GM21529 (cell line): ENCODE measurements at regions not wholly inside any gene's neighbourhood (a gene's known extent, or its start where the extent isn't known, plus 50 kb on each side); places are given as distances from the start of the nearest gene placed in this dataset.

Experiments
- ATAC-seq: cut with Tn5 transposase; IDR thresholded peaks from one replicate; pipeline ENCODE4 v1.9.1; 2021; ENCODE audit not compliant: unreplicated experiment

DNA sequence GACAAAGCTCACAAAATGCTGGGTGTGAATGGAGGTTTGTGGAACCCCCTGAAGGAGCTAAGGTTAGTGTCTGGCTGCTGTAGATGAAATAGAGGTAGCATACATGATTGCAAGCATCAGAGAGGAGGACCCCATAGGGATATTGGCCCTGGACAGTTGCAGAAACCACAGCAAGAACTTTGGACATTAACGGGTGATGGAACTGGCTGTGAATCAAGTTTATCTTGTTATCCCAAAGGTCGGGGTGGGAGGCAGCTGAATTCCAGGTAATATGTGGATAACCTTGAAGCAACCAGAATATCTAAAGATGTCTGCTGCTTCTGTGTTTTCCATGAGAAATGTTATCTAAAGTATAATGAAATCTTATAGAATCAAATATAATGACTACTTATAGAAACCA, 447.7 kb downstream of the ZSWIM6 start:
- ATAC-seq: no peak

GRCh38 chr5:61783481-61783880, 451.4 kb downstream of the ZSWIM6 start:
- ATAC-seq: no peak

DNA sequence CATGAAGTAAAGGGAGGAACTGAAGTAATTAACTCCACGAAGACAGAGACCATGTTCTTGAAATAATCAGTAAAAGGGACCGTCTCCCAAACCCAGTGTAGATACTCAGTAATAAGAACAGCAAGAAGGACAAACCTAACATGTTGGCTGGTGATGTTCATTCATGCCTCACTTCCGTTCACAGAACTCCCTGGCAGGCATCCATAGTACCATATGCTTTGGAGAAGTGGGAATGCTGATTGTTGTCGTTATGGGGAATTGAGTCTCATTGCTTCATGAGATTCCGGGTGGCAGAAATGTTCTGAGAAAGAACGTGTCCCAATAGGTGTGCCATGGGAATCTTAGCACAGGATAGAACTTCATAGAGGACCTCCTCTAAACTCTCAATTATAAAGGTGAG, 452.3 kb downstream of the ZSWIM6 start:
- no peak for ATAC-seq

GRCh38 chr5:61788548-61788947, 456.5 kb downstream of the ZSWIM6 start:
- no peak for ATAC-seq

DNA sequence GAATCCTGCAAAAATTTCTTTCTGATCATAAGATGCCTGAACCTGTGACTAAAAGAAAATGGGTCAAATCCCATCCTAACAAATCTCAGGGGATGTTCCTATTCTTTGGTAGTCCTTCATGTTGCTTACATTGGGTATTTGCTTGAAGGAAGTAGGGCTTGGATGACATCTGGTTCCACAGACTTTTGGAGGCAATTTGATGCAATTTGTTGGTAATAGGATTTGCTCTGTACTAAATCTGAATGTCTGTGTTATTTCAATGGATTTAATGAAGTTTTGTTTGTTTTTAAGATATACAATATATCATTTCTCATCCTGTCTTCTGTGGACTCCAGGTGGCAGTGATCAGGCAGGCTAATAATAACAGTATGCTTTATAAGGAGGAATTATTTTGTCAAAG, 457.9 kb downstream of the ZSWIM6 start:
- ATAC-seq: no peak

GRCh38 chr5:61790678-61791077, 458.6 kb downstream of the ZSWIM6 start:
- ATAC-seq: peak; percentile 92

DNA sequence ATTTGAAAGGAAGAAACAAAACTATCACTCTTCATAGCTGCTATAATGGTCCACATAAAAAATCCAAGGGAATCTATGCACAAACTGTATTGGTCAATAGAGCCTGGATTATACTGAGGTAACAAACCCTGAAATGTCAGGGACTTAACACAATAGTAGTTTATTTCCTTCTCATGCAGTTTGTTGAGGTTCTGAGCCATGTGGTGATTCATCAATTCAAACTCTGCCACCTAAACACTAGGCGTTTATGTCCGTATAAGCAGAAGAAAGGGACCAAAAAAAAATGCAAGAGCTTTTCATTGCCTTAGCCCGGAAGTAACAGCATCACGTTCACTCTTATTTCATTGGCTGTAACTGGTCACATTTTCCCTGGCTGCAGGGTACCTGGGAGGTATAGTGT, 464.7 kb downstream of the ZSWIM6 start:
- no peak for ATAC-seq

GRCh38 chr5:61800450-61800849, 468.4 kb downstream of the ZSWIM6 start:
- no peak for ATAC-seq

DNA sequence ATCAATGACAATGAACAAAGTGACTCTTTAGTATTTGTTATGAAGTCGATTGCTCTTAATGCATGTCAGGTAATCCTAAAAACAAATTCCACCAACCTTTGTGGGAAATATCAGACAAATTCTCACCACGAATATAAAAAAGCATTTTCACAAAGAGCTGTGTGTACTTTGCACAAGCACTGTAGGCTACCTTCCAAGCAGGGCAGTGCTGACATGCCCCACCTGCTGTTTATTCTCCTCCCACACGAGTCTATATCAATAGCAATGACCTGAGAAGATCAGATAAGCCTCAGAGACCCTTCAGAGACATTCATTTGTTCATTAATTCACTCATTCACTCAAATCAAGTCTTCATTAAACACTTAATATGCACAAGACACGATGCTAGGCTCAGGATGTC, 469.1 kb downstream of the ZSWIM6 start:
- ATAC-seq: no peak

DNA sequence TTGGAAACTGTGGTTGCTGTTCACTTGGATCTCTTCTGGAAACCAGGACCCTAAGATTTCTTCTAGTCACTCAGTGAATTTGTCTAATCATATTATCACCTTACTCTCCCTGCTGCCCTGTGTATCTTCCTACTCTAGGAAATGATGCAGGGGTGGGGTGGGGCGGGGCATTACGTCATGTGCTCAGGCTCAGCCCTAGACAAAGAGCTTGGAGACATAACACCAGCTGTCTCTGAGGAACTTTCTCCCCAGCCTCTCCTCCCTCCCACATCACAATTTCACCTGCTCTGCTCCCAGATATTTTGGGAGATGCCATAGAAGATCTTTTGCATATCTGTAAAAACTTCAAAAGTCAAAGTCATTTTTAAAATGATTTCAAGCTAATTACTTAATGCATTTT, 470.4 kb downstream of the ZSWIM6 start:
- no peak for ATAC-seq

DNA sequence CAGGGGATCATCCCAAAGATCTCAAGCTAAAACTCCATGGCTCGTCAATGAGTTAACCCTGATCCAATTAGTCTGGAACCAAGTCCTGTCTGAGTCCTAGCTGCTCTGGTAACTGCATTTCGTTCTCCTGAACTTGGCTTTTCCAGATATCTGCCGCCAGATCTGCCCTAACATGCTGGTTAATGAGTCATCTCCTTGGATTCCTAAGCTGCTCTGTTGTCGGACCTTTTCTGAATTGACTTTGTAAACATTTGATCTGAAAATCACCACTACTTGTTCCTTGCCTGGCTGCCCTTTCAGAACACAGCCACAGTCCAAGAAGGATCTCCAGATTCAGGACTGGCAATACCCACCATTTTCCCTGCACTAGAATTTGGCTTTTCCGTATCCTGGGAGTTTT, 473.0 kb downstream of the ZSWIM6 start:
- no peak for ATAC-seq

DNA sequence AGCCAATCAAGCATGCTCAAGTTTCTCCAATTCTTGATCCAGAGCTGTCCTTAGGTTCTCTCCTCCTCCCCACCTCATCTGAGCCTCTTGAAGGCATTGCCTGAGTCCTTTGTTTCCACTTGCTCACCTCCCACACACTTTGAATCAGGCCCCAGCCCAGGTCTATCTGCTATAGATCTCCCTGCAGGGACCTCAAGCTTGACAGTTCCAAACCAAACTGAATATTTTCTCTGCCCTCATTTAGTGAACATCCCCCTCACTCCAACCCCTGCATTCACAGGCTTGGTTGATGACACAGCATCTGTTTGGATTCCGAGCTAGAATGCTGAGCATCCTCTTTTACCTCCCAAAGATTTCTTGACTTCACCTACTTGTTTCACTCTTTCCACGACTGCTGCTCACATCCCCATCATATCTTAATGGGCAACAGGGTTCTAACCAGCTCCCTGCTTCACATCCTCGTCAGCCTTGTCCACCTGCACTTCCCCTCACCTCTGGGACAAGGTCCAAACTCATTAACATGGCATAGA, 474.5 kb downstream of the ZSWIM6 start:
- no peak for ATAC-seq

DNA sequence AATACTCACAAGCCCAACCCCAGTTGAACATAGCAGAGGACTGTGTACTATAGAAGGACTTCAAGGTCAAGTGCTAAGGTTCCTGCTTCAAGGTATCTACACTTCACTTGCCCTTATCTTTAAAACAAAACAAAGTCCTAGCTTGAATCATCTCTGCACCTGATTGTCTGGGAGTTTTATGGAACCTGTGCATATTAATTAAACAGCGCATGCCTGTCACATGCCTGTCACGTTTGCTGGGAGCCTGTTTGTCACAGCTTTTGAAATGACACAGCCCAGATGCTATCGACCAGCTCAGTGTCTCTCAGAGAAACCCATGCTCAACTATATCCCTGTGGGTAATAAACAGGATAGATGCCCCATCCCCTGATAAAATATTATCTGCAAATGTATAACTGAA, 476.0 kb downstream of the ZSWIM6 start:
- no peak for ATAC-seq

DNA sequence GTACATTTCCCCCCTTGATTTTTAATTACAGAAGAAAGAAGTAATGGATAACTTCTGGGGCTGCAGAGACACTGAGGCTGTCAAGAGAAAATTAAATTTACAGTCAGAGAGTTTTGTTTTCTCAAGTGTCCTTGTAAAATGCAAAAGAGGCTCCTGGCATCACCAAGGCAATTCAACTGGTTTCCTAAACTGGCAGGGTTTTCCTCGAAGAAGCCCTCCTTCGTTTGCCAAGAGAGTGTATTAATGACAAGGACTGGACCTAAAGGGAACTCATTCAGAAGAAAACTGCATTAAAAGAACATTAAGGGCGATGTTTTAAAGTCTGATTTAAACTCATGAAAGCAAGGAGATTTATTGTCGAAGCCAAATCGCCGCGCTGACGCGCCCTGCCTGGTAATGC, 476.9 kb downstream of the ZSWIM6 start:
- no peak for ATAC-seq

DNA sequence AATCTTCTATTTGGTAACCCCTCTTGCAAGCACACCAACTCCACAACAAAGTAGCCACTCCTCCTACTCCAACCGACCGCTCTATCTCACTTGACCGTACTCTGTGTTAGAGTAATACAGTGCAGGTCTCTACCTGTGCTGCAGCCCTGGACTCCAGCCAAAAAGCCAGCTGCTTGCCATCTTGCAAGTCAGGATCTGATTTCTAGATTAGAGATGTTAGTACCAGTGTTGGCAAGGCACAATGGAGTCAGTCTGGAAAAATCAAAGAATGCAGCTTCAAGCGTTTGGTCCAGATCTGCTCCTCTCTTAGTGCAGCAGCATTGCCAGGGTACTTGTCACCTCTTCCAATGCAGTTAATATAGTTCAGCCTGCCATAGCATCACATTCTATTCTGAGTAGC, 477.6 kb downstream of the ZSWIM6 start:
- ATAC-seq: no peak

GRCh38 chr5:61811052-61811451, 479.0 kb downstream of the ZSWIM6 start:
- ATAC-seq: no peak

DNA sequence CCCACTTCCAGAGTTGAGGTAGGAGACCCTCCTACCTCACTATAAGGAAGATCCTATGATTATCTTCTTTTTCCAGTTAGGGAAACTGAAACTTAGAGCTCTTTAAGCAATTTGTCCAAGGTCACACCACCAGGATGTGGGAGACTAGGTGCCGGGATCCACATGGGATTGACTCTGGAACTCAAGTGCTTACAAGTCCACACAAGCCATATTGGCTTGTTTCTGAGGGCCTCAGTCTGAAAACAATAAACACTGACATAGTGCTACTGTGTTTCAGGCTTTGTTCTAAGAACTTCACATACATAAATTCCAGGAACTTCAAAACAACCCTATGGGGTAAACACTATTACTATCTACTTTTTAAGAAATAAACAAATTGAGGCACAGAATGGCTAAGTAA, 481.3 kb downstream of the ZSWIM6 start:
- ATAC-seq: no peak

- no peak for ATAC-seq
Measured at GRCh38 chr5:61815339-61815738, 483.3 kb downstream of the ZSWIM6 start.

DNA sequence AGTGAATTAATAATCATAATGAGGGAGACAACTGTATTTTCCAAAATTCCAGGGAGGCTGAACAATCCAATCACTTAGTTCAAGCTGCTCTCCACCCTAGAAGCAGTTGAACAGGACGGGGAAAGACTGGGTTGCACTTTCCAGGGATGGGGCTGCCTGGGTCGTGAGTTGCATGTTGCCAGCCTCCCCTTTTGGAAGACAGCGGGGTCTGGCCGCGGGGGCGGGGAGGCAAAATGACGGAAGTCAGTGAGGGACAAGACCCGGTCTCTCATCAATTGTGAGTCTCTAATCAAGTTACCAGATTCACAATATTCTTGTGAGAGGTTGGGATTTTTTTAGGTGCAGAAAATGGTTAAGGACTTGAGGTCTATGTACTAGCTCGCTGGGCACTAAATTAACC, 484.1 kb downstream of the ZSWIM6 start:
- ATAC-seq: no peak

- ATAC-seq: no peak
Measured at GRCh38 chr5:61816585-61817450, 484.8 kb downstream of the ZSWIM6 start.

GRCh38 chr5:61817472-61818326, 485.6 kb downstream of the ZSWIM6 start:
- no peak for ATAC-seq

- ATAC-seq: no peak
Measured at GRCh38 chr5:61820836-61821235, 485.2 kb upstream of the KIF2A start.
